ENCODE measurements at regions not wholly inside any gene's neighbourhood (a gene's known extent, or its start where the extent isn't known, plus 50 kb on each side); places are given as distances from the start of the nearest gene placed in this dataset.

GRCh38 chr16:82242201-82242600 is 72.2 kb upstream of the MPHOSPH6 start:
- TF ChIP-seq CTCF (IDR thresholded peaks at IDR 0.05 in 2 of 3, conservative IDR thresholded peaks at IDR 0.05 in 1 of 3; ENCODE audit: control insufficient read depth in 2 of 3, extremely low read depth in 1 of 3, insufficient read depth in 1 of 3, low read depth in 3 of 3, low read length in 3 of 3) (no peak), YBX1 (IDR thresholded peaks at IDR 0.05) (no peak), POLR2A (IDR thresholded peaks at IDR 0.05; ENCODE audit: low read depth, low read length) (no peak), ETV6 (conservative IDR thresholded peaks at IDR 0.05 in 1 of 2, IDR thresholded peaks at IDR 0.05 in 1 of 2; ENCODE audit: borderline replicate concordance in 1 of 2, low read depth in 1 of 2) (no peak), POLR2AphosphoS5 (IDR thresholded peaks at IDR 0.05; ENCODE audit: low read length) (no peak), ASH2L (IDR thresholded peaks at IDR 0.05; ENCODE audit: borderline replicate concordance, low read depth) (no peak), SIN3A (IDR thresholded peaks at IDR 0.05; ENCODE audit: low read depth, low read length) (no peak), CREB1 (IDR thresholded peaks at IDR 0.05; ENCODE audit: low read depth) (no peak), ATF3 (IDR thresholded peaks at IDR 0.05; ENCODE audit: borderline replicate concordance, extremely low read depth, low read depth, low read length) (no peak), EZH2 (IDR thresholded peaks at IDR 0.05; ENCODE audit: borderline replicate concordance, control insufficient read depth, low read depth, low read length) (no peak), MXI1 (IDR thresholded peaks at IDR 0.05; ENCODE audit: low read depth, low read length) (no peak), RELB (IDR thresholded peaks at IDR 0.05; ENCODE audit: low read depth) (no peak), RBBP5 (conservative IDR thresholded peaks at IDR 0.05) (no peak)

Measured in GM12878 (cell line).